ENCODE measurements at regions not wholly inside any gene's neighbourhood (a gene's known extent, or its start where the extent isn't known, plus 50 kb on each side); places are given as distances from the start of the nearest gene placed in this dataset.
A peak's percentile ranks its signal among the peaks of the same experiment; 100 is the strongest.

- H3K27ac ChIP-seq (ENCODE audit: low read length) = no peak overlapping the region
- H3K9ac ChIP-seq (ENCODE audit: low read length) = no peak overlapping the region
- no peaks in the 10 kb centered on the region for H4K20me1 ChIP-seq (ENCODE audit: insufficient read depth, low read length)
- H2AFZ ChIP-seq (ENCODE audit: low read depth, low read length) = no peak overlapping the region
- no peaks in the 10 kb centered on the region for H3K79me2 ChIP-seq (ENCODE audit: low read length)
- TF ChIP-seq CTCF (IDR thresholded peaks at IDR 0.05; ENCODE audit: low read depth, low read length) = no peak
- no peak for TF ChIP-seq EZH2phosphoT487 (IDR thresholded peaks at IDR 0.05; ENCODE audit: low read depth)
- no peaks in the 10 kb centered on the region for H3K36me3 ChIP-seq (replicated peaks; ENCODE audit: low read depth, low read length)
- H3K4me3 ChIP-seq (ENCODE audit: low read length) = no peak overlapping the region
- H3K27me3 ChIP-seq (ENCODE audit: low read depth, low read length) = peaks cover 40% of the 10 kb centered on the region
- H3K9me3 ChIP-seq (ENCODE audit: insufficient read depth, low read length) = no peaks in the 10 kb centered on the region
- peaks cover 17% of the 10 kb centered on the region for H3K4me1 ChIP-seq (ENCODE audit: low read length)
- H3K4me2 ChIP-seq (ENCODE audit: low read length) = no peak overlapping the region
Observed at GRCh38 chr15:99440551-99441443, 125.0 kb upstream of the MEF2A start.

DNA sequence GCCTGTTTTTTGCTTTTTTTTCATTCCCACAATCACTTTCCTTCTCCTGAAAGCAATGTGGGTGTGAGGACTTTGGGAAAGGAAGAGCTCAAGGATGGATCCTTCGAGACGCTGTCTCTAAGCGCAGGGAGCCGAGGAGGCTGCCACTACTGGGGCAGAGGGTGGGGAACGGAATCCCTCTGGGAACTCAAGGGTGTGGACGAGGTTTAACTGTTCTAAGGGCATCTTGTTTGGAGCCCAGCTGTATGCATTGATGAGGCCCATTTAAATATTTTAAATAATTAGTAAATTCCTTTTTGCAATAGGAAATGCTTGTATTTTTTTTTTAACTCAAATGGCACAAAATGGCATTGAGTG lies 124.4 kb upstream of the MEF2A start:
- Histone ChIP-seq H2AFZ (ENCODE audit: low read depth, low read length) (no peak overlapping the region), H3K27me3 (ENCODE audit: low read depth, low read length) (peaks cover 35% of the 10 kb centered on the region)
- TF ChIP-seq CTCF (IDR thresholded peaks at IDR 0.05; ENCODE audit: low read depth, low read length) = no peak
- TF ChIP-seq EZH2phosphoT487 (IDR thresholded peaks at IDR 0.05; ENCODE audit: low read depth) = no peak

DNA sequence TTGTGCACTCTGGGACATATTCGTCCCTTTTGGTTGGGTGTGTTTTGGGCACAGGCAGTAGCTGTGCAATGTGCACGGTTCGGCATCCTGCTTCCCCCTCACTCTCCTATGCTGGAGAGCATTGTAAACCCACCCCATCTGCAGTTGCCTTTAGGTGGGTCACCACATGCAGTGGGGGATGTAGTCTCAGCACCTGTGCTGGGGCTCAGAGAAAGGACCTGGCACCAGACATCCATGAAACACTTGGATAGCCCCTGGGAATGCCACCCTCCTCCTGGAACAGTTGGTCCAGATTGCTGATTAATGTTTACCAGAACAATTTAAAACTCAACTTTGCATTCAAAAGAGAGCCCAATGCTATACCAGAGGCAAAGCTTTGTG lies 123.9 kb upstream of the MEF2A start:
- Histone ChIP-seq H3K9ac (ENCODE audit: low read length) (no peak overlapping the region), H3K4me1 (ENCODE audit: low read length) (peaks cover 16% of the 10 kb centered on the region), H3K36me3 (replicated peaks; ENCODE audit: low read depth, low read length) (no peaks in the 10 kb centered on the region), H4K20me1 (ENCODE audit: insufficient read depth, low read length) (no peaks in the 10 kb centered on the region), H3K27me3 (ENCODE audit: low read depth, low read length) (peaks cover 33% of the 10 kb centered on the region), H3K79me2 (ENCODE audit: low read length) (no peaks in the 10 kb centered on the region), H3K4me2 (ENCODE audit: low read length) (0 out of 2 replicates have a peak overlapping the region, but pooled peaks have one; percentile 77), H3K9me3 (ENCODE audit: insufficient read depth, low read length) (no peaks in the 10 kb centered on the region), H3K4me3 (ENCODE audit: low read length) (no peak overlapping the region), H3K27ac (ENCODE audit: low read length) (no peak overlapping the region), H2AFZ (ENCODE audit: low read depth, low read length) (no peak overlapping the region)
- TF ChIP-seq EZH2phosphoT487 (IDR thresholded peaks at IDR 0.05; ENCODE audit: low read depth) (no peak), CTCF (IDR thresholded peaks at IDR 0.05; ENCODE audit: low read depth, low read length) (no peak)

More for the DNA sequence above, 124.4 kb upstream of the MEF2A start:
- Histone ChIP-seq H3K36me3 (replicated peaks; ENCODE audit: low read depth, low read length) (no peaks in the 10 kb centered on the region), H3K9ac (ENCODE audit: low read length) (no peak overlapping the region), H3K4me1 (ENCODE audit: low read length) (peaks cover 16% of the 10 kb centered on the region), H4K20me1 (ENCODE audit: insufficient read depth, low read length) (no peaks in the 10 kb centered on the region), H3K9me3 (ENCODE audit: insufficient read depth, low read length) (no peaks in the 10 kb centered on the region), H3K27ac (ENCODE audit: low read length) (no peak overlapping the region), H3K4me2 (ENCODE audit: low read length) (no peak overlapping the region), H3K79me2 (ENCODE audit: low read length) (no peaks in the 10 kb centered on the region), H3K4me3 (ENCODE audit: low read length) (no peak overlapping the region)

- Histone ChIP-seq H3K27ac (ENCODE audit: low read length) (no peak overlapping the region), H2AFZ (ENCODE audit: low read depth, low read length) (peak overlapping the region; percentile 28; the same call in 1 of the 2 replicates), H3K4me2 (ENCODE audit: low read length) (peak overlapping the region; percentile 77)
Observed at GRCh38 chr15:99442252-99442897, 123.4 kb upstream of the MEF2A start.

More at GRCh38 chr15:99442252-99442897, 123.4 kb upstream of the MEF2A start:
- H3K79me2 ChIP-seq (ENCODE audit: low read length) = no peaks in the 10 kb centered on the region
- no peak overlapping the region for H3K9ac ChIP-seq (ENCODE audit: low read length)
- peaks cover 33% of the 10 kb centered on the region for H3K27me3 ChIP-seq (ENCODE audit: low read depth, low read length)
- peaks cover 16% of the 10 kb centered on the region for H3K4me1 ChIP-seq (ENCODE audit: low read length)
- no peaks in the 10 kb centered on the region for H3K9me3 ChIP-seq (ENCODE audit: insufficient read depth, low read length)
- H4K20me1 ChIP-seq (ENCODE audit: insufficient read depth, low read length) = no peaks in the 10 kb centered on the region
- TF ChIP-seq CTCF (IDR thresholded peaks at IDR 0.05; ENCODE audit: low read depth, low read length) (no peak), EZH2phosphoT487 (IDR thresholded peaks at IDR 0.05; ENCODE audit: low read depth) (no peak)
- H3K4me3 ChIP-seq (ENCODE audit: low read length) = peak overlapping the region; percentile 61
- H3K36me3 ChIP-seq (replicated peaks; ENCODE audit: low read depth, low read length) = no peaks in the 10 kb centered on the region
